HepG2 (cell line): ENCODE measurements at regions not wholly inside any gene's neighbourhood (a gene's known extent, or its start where the extent isn't known, plus 50 kb on each side); places are given as distances from the start of the nearest gene placed in this dataset.

ENCODE experiments used
- ATAC-seq: fragments of 200-7000 bp; cut with Tn5 transposase; 3 replicates; pipeline ENCODE4 v1.9.1; 2020; ENCODE audit warnings: mild to moderate bottlenecking, moderate library complexity
- BruUV-seq: library from RNA; stranded (reverse); fragments of 400-500 nt; replicated peaks from 2 replicates; lab custom pipeline; 2021; lab: Mats Ljungman, UMichigan
- CTCF ChIA-PET: fragments of 300-600 bp; formaldehyde crosslinking; extraction: SDS; loops from one replicate; lab custom pipeline; 2021; ENCODE audit warnings: low total read pairs, inconsistent platforms, low intra/inter-chr PET ratio; lab: Yijun Ruan, JAX
- POLR2A ChIA-PET: fragments of 350-600 bp; sonication (Branson Sonifier 250); formaldehyde crosslinking; loops from one replicate; lab custom pipeline; 2020; ENCODE audit warnings: antibody characterized with exemption, inconsistent platforms; lab: Yijun Ruan, JAX
- DNase-seq: peaks from one replicate; pipeline ENCODE4 v3.0.0-alpha.2; 2015; ENCODE audit warnings: low spot score
- FAIRE-seq: peaks from 3 replicates; lab custom pipeline; 2011; peaks lifted over from hg19 to GRCh38; lab: Jason Lieb, UNC
- H2AFZ ChIP-seq: one replicate; pipeline ENCODE4 v1.6.1; 2011; ENCODE audit warnings: low read length, inconsistent platforms
- H3K27ac ChIP-seq: fragments of 300-600 bp; 3 replicates; pipeline ENCODE4 v1.8.0; 2011; ENCODE audit warnings: mixed run types, mild to moderate bottlenecking, mixed read lengths, low read length, inconsistent platforms; ENCODE audit not compliant: insufficient read depth; ENCODE audit errors: extremely low read length
- H3K27me3 ChIP-seq, 2 experiments: fragments of 200-600 bp in 1 of 2; 2 replicates in 1 of 2; 3 replicates in 1 of 2; pipeline versions ENCODE4 v1.6.0 to v1.8.0; 2011; ENCODE audit warnings: low read length in 2 of 2, mild to moderate bottlenecking in 2 of 2, moderate library complexity in 2 of 2, inconsistent platforms in 1 of 2; ENCODE audit not compliant: insufficient read depth in 2 of 2, control insufficient read depth in 1 of 2
- H3K36me3 ChIP-seq, 2 experiments: fragments of 200-600 bp in 1 of 2; replicated peaks in 1 of 2; 2 replicates in 1 of 2; 3 replicates in 1 of 2; pipeline versions ENCODE4 v1.5.1 to v1.8.0; 2011; ENCODE audit warnings: low read length in 2 of 2, inconsistent platforms in 1 of 2; ENCODE audit not compliant: insufficient read depth in 2 of 2, control insufficient read depth in 1 of 2
- H3K4me1 ChIP-seq: 2 replicates; pipeline ENCODE4 v1.5.1; 2012; ENCODE audit warnings: low read length, inconsistent platforms; ENCODE audit not compliant: insufficient read depth
- H3K4me2 ChIP-seq: 2 replicates; pipeline ENCODE4 v1.6.0; 2011; ENCODE audit warnings: low read depth, low read length, inconsistent platforms
- H3K4me3 ChIP-seq, 3 experiments: fragments of 200-600 bp in 1 of 3; sonication (generic), shearing (Covaris generic) in 1 of 3; replicated peaks in 1 of 3; 2 replicates each; pipeline ENCODE4 v1.5.1; 2011 to 2016; ENCODE audit warnings: low read length in 3 of 3, inconsistent platforms in 2 of 3, low read depth in 2 of 3, mild to moderate bottlenecking in 2 of 3, control low read depth in 1 of 3, mixed read lengths in 1 of 3; ENCODE audit not compliant: insufficient read depth in 1 of 3
- H3K79me2 ChIP-seq: one replicate; pipeline ENCODE4 v1.6.1; 2011; ENCODE audit warnings: low read length, inconsistent platforms; ENCODE audit not compliant: insufficient read depth
- H3K9ac ChIP-seq: 2 replicates; pipeline ENCODE4 v1.6.0; 2011; ENCODE audit warnings: mild to moderate bottlenecking, low read depth, low read length, inconsistent platforms; ENCODE audit not compliant: insufficient read depth
- H3K9me3 ChIP-seq: 2 replicates; pipeline ENCODE4 v1.5.1; 2012; ENCODE audit warnings: mild to moderate bottlenecking, low read length
- H4K20me1 ChIP-seq: 2 replicates; pipeline ENCODE4 v1.6.0; 2011; ENCODE audit warnings: inconsistent platforms, mild to moderate bottlenecking, low read length, moderate library complexity; ENCODE audit not compliant: insufficient read depth
- ATAD3A ChIP-seq: sonication (generic); formaldehyde crosslinking; IDR thresholded peaks from 2 replicates; pipeline ENCODE4 v1.4.0; 2020; ENCODE audit warnings: missing genetic modification reagents
- ESRRA ChIP-seq: sonication (generic); formaldehyde crosslinking; IDR thresholded peaks from 2 replicates; pipeline ENCODE4 v1.5.1; 2020; ENCODE audit warnings: mild to moderate bottlenecking, low read depth, missing genetic modification reagents
- HNRNPL ChIP-seq: fragments of 200-400 bp; formaldehyde crosslinking; IDR thresholded peaks from 2 replicates; pipeline ENCODE4 v1.6.1; 2017; ENCODE audit warnings: mild to moderate bottlenecking, low read depth, low read length
- KDM5B ChIP-seq: sonication (generic); formaldehyde crosslinking; IDR thresholded peaks from 2 replicates; pipeline ENCODE4 v1.4.0; 2020; ENCODE audit warnings: missing genetic modification reagents, mild to moderate bottlenecking, borderline replicate concordance
- MTA3 ChIP-seq: sonication (generic); formaldehyde crosslinking; IDR thresholded peaks from 2 replicates; pipeline ENCODE4 v1.4.0; 2020; ENCODE audit warnings: missing genetic modification reagents
- NCOA2 ChIP-seq: sonication (generic); formaldehyde crosslinking; IDR thresholded peaks from 2 replicates; pipeline ENCODE4 v1.8.0; 2022; ENCODE audit warnings: inconsistent platforms
- PPARG ChIP-seq: conservative IDR thresholded peaks from 2 replicates; pipeline ENCODE4 v1.6.1; 2016; ENCODE audit warnings: missing biosample characterization, missing genetic modification reagents
- PRPF4 ChIP-seq: fragments of 200-400 bp; formaldehyde crosslinking; IDR thresholded peaks from 2 replicates; pipeline ENCODE4 v1.6.1; 2016; ENCODE audit warnings: low read length, low read depth; ENCODE audit not compliant: poor library complexity, severe bottlenecking
- U2AF1 ChIP-seq: fragments of 200-400 bp; formaldehyde crosslinking; optimal IDR thresholded peaks from 2 replicates; pipeline ENCODE3; 2017; ENCODE audit warnings: mild to moderate bottlenecking, low read depth, low read length
- ZBTB4 ChIP-seq: sonication (generic); formaldehyde crosslinking; IDR thresholded peaks from 2 replicates; pipeline ENCODE4 v1.4.0; 2020; ENCODE audit warnings: missing genetic modification reagents, mild to moderate bottlenecking, borderline replicate concordance
- ZNF224 ChIP-seq: sonication (generic); formaldehyde crosslinking; IDR thresholded peaks from 2 replicates; pipeline ENCODE4 v1.5.0; 2020; ENCODE audit warnings: mild to moderate bottlenecking, missing genetic modification reagents
- ZNF235 ChIP-seq: sonication (generic); formaldehyde crosslinking; IDR thresholded peaks from 2 replicates; pipeline ENCODE4 v1.8.1; 2023; ENCODE audit warnings: mild to moderate bottlenecking, missing genetic modification reagents, borderline replicate concordance
- ZNF251 ChIP-seq: sonication (generic); formaldehyde crosslinking; IDR thresholded peaks from 2 replicates; pipeline ENCODE4 v1.9.0; 2021; ENCODE audit warnings: mild to moderate bottlenecking, missing genetic modification reagents
- ZNF430 ChIP-seq: sonication (generic); formaldehyde crosslinking; IDR thresholded peaks from 2 replicates; pipeline ENCODE4 v1.9.0; 2021; ENCODE audit warnings: mild to moderate bottlenecking, missing genetic modification reagents
- ZNF704 ChIP-seq: sonication (generic); formaldehyde crosslinking; IDR thresholded peaks from 2 replicates; pipeline ENCODE4 v1.8.1; 2023; ENCODE audit warnings: mild to moderate bottlenecking, inconsistent platforms, moderate library complexity, missing genetic modification reagents, borderline replicate concordance
- ZNF75D ChIP-seq: sonication (generic); formaldehyde crosslinking; IDR thresholded peaks from 2 replicates; pipeline ENCODE4 v1.8.1; 2023; ENCODE audit warnings: missing genetic modification reagents, mild to moderate bottlenecking, borderline replicate concordance
- in situ Hi-C: cut with HindIII; loops from 2 replicates; pipeline ENCODE4 v1.10.0; 2017; ENCODE audit warnings: low pct_unique_long_range_greater_than_20kb; ENCODE audit not compliant: extremely low pct_ligation_motif_present
- intact Hi-C: fragments of 100-400 bp; cut with micrococcal nuclease; formaldehyde crosslinking; loops from one replicate; pipeline ENCODE4 v1.10.0; 2022; ENCODE audit not compliant: unreplicated experiment
- TF ChIP-seq, protein P1 (sequence below): sonication (generic); formaldehyde crosslinking; IDR thresholded peaks from 2 replicates; pipeline ENCODE4 v1.4.0; 2020; ENCODE audit warnings: mild to moderate bottlenecking, missing genetic modification reagents
- TF ChIP-seq, protein P2 (sequence below): sonication (generic); formaldehyde crosslinking; conservative IDR thresholded peaks from 2 replicates; pipeline ENCODE4 v1.8.0; 2022; ENCODE audit warnings: low read depth, missing genetic modification reagents

DNA sequence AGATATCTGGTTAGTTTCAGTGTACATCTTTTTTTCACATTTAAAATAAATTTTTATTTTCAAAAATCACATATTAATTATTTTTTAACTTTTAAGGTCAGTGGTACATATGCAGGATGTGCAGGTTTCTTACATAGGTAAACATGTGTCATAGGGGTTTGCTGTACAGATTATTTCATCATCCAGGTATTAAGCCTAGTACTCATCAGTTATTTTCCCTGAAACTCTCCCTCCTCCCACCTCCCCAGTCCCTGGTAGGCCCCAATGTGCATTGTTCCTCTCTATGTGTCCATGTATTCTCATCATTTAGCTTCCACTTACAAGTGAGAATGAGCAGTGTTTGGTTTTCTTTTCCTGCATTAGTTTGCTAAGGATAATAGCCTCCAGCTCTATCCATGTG is 323.0 kb downstream of the C7orf25 start:
- no peak for FAIRE-seq
- Histone ChIP-seq H4K20me1 (no peaks in the 10 kb centered on the region), H2AFZ (no peak overlapping the region), H3K4me1 (no peaks in the 10 kb centered on the region), H3K79me2 (no peaks in the 10 kb centered on the region), H3K36me3 (no peaks in the 10 kb centered on the region), H3K27me3 (no peaks in the 10 kb centered on the region), H3K4me3 (no peak overlapping the region), H3K9me3 (peaks cover 57% of the 10 kb centered on the region), H3K27ac (no peak overlapping the region), H3K9ac (no peak overlapping the region), H3K4me2 (no peak overlapping the region)
- no peak for ATAC-seq
- no TSS peak for BruUV-seq
- in situ Hi-C loops, result no loop called here
- DNase-seq, result no peak
- TF ChIP-seq ZNF235, result no peak
- TF ChIP-seq U2AF1, result no peak
- no peak for TF ChIP-seq PRPF4
- no peak for TF ChIP-seq PPARG
- TF ChIP-seq ATAD3A (CRISPR knock-in tag), result no peak
- TF ChIP-seq, protein P1, sequence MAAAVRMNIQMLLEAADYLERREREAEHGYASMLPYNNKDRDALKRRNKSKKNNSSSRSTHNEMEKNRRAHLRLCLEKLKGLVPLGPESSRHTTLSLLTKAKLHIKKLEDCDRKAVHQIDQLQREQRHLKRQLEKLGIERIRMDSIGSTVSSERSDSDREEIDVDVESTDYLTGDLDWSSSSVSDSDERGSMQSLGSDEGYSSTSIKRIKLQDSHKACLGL (CRISPR knock-in tag), result no peak
- TF ChIP-seq ZNF251 (CRISPR knock-in tag), result no peak
- TF ChIP-seq ZBTB4 (CRISPR knock-in tag), result no peak
- no peak for TF ChIP-seq ZNF75D
- TF ChIP-seq HNRNPL, result no peak
- TF ChIP-seq ZNF430 (CRISPR knock-in tag), result no peak
- no peak for TF ChIP-seq MTA3 (CRISPR knock-in tag)
- TF ChIP-seq NCOA2 (CRISPR knock-in tag), result no peak
- no peak for TF ChIP-seq ZNF704 (CRISPR knock-in tag)
- TF ChIP-seq KDM5B (CRISPR knock-in tag), result no peak
- TF ChIP-seq, protein P2, sequence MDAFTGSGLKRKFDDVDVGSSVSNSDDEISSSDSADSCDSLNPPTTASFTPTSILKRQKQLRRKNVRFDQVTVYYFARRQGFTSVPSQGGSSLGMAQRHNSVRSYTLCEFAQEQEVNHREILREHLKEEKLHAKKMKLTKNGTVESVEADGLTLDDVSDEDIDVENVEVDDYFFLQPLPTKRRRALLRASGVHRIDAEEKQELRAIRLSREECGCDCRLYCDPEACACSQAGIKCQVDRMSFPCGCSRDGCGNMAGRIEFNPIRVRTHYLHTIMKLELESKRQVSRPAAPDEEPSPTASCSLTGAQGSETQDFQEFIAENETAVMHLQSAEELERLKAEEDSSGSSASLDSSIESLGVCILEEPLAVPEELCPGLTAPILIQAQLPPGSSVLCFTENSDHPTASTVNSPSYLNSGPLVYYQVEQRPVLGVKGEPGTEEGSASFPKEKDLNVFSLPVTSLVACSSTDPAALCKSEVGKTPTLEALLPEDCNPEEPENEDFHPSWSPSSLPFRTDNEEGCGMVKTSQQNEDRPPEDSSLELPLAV (CRISPR knock-in tag), result no peak
- no peak for TF ChIP-seq ESRRA (CRISPR knock-in tag)
- TF ChIP-seq ZNF224 (CRISPR knock-in tag), result no peak
- POLR2A ChIA-PET, result no interaction called here
- intact Hi-C loops, result no loop called here
- CTCF ChIA-PET, result no interaction called here
